ENCODE measurements at regions not wholly inside any gene's neighbourhood (a gene's known extent, or its start where the extent isn't known, plus 50 kb on each side); places are given as distances from the start of the nearest gene placed in this dataset.

GRCh38 chr6:26196846-26197635, 109.8 kb downstream of the HFE start:
- H3K4me3 ChIP-seq (ENCODE audit: low read depth in 1 of 2, low read length in 2 of 2), result peak overlapping the region; percentile 65 to 71
- H3K27ac ChIP-seq (ENCODE audit: low read depth in 2 of 2, low read length in 1 of 2), result peak overlapping the region; percentile 96 to 98
- H3K4me1 ChIP-seq (ENCODE audit: control insufficient read depth in 2 of 2, insufficient read depth in 2 of 2, low read length in 1 of 2), result no peaks in the 10 kb centered on the region
- WGBS, 2 donors, result 1 to 2% methylated on average over 51 of the region's 51 CpGs
- H3K27me3 ChIP-seq (ENCODE audit: control insufficient read depth in 1 of 2, insufficient read depth in 2 of 2, low read length in 2 of 2), result no peaks in the 10 kb centered on the region
- no peaks in the 10 kb centered on the region for H3K36me3 ChIP-seq (ENCODE audit: control insufficient read depth in 2 of 2, insufficient read depth in 2 of 2, low read length in 1 of 2)
- peaks cover 0 to 2% of the 10 kb centered on the region in 2 donors for H3K9me3 ChIP-seq (ENCODE audit: control insufficient read depth in 2 of 2, insufficient read depth in 1 of 2, low read depth in 1 of 2, low read length in 1 of 2)

GRCh38 chr6:26197636-26197932, 110.4 kb downstream of the HFE start:
- Histone ChIP-seq H3K4me1 (ENCODE audit: control insufficient read depth in 2 of 2, insufficient read depth in 2 of 2, low read length in 1 of 2) (no peaks in the 10 kb centered on the region), H3K4me3 (ENCODE audit: low read depth in 1 of 2, low read length in 2 of 2) (peak overlapping the region in 1 of 2 donors; percentile 65), H3K27me3 (ENCODE audit: control insufficient read depth in 1 of 2, insufficient read depth in 2 of 2, low read length in 2 of 2) (no peaks in the 10 kb centered on the region), H3K27ac (ENCODE audit: low read depth in 2 of 2, low read length in 1 of 2) (peak overlapping the region; percentile 31 to 96), H3K9me3 (ENCODE audit: control insufficient read depth in 2 of 2, insufficient read depth in 1 of 2, low read depth in 1 of 2, low read length in 1 of 2) (peaks cover 0 to 2% of the 10 kb centered on the region in 2 donors), H3K36me3 (ENCODE audit: control insufficient read depth in 2 of 2, insufficient read depth in 2 of 2, low read length in 1 of 2) (no peaks in the 10 kb centered on the region)

- no peaks in the 10 kb centered on the region for H3K36me3 ChIP-seq (ENCODE audit: control insufficient read depth in 2 of 2, insufficient read depth in 2 of 2, low read length in 1 of 2)
- H3K27ac ChIP-seq (ENCODE audit: low read depth in 2 of 2, low read length in 1 of 2), result peak overlapping the region; percentile 93 to 96
- 2 to 3% methylated on average over 26 of the region's 26 CpGs for WGBS, 2 donors
- peaks cover 0 to 2% of the 10 kb centered on the region in 2 donors for H3K9me3 ChIP-seq (ENCODE audit: control insufficient read depth in 2 of 2, insufficient read depth in 1 of 2, low read depth in 1 of 2, low read length in 1 of 2)
- no peaks in the 10 kb centered on the region for H3K27me3 ChIP-seq (ENCODE audit: control insufficient read depth in 1 of 2, insufficient read depth in 2 of 2, low read length in 2 of 2)
- H3K4me1 ChIP-seq (ENCODE audit: control insufficient read depth in 2 of 2, insufficient read depth in 2 of 2, low read length in 1 of 2), result no peaks in the 10 kb centered on the region
- peak overlapping the region; percentile 48 to 65 for H3K4me3 ChIP-seq (ENCODE audit: low read depth in 1 of 2, low read length in 2 of 2)
Observed at GRCh38 chr6:26197933-26198721, 110.9 kb downstream of the HFE start.

- WGBS, 2 donors, result 0 to 1% methylated on average over 12 of the region's 12 CpGs
- no peaks in the 10 kb centered on the region for H3K4me1 ChIP-seq (ENCODE audit: control insufficient read depth in 2 of 2, insufficient read depth in 2 of 2, low read length in 1 of 2)
- peaks cover 0 to 2% of the 10 kb centered on the region in 2 donors for H3K9me3 ChIP-seq (ENCODE audit: control insufficient read depth in 2 of 2, insufficient read depth in 1 of 2, low read depth in 1 of 2, low read length in 1 of 2)
- peak overlapping the region; percentile 55 to 65 for H3K4me3 ChIP-seq (ENCODE audit: low read depth in 1 of 2, low read length in 2 of 2)
- no peaks in the 10 kb centered on the region for H3K36me3 ChIP-seq (ENCODE audit: control insufficient read depth in 2 of 2, insufficient read depth in 2 of 2, low read length in 1 of 2)
- peak overlapping the region; percentile 96 to 99 for H3K27ac ChIP-seq (ENCODE audit: low read depth in 2 of 2, low read length in 1 of 2)
- no peaks in the 10 kb centered on the region for H3K27me3 ChIP-seq (ENCODE audit: control insufficient read depth in 1 of 2, insufficient read depth in 2 of 2, low read length in 2 of 2)
Observed at GRCh38 chr6:26198722-26199056, 111.5 kb downstream of the HFE start.

GRCh38 chr6:26199057-26199772, 112.0 kb downstream of the HFE start:
- Histone ChIP-seq H3K36me3 (ENCODE audit: control insufficient read depth in 2 of 2, insufficient read depth in 2 of 2, low read length in 1 of 2) (no peaks in the 10 kb centered on the region), H3K9me3 (ENCODE audit: control insufficient read depth in 2 of 2, insufficient read depth in 1 of 2, low read depth in 1 of 2, low read length in 1 of 2) (peaks cover 0 to 2% of the 10 kb centered on the region in 2 donors), H3K27ac (ENCODE audit: low read depth in 2 of 2, low read length in 1 of 2) (peak overlapping the region; percentile 96 to 99), H3K4me3 (ENCODE audit: low read depth in 1 of 2, low read length in 2 of 2) (peak overlapping the region; percentile 55 to 65), H3K27me3 (ENCODE audit: control insufficient read depth in 1 of 2, insufficient read depth in 2 of 2, low read length in 2 of 2) (no peaks in the 10 kb centered on the region), H3K4me1 (ENCODE audit: control insufficient read depth in 2 of 2, insufficient read depth in 2 of 2, low read length in 1 of 2) (no peaks in the 10 kb centered on the region)
- 1% methylated on average over 42 of the region's 42 CpGs for WGBS, 2 donors

- Histone ChIP-seq H3K9me3 (ENCODE audit: control insufficient read depth in 2 of 2, insufficient read depth in 1 of 2, low read depth in 1 of 2, low read length in 1 of 2) (peaks cover 0 to 2% of the 10 kb centered on the region in 2 donors), H3K4me1 (ENCODE audit: control insufficient read depth in 2 of 2, insufficient read depth in 2 of 2, low read length in 1 of 2) (no peaks in the 10 kb centered on the region), H3K4me3 (ENCODE audit: low read depth in 1 of 2, low read length in 2 of 2) (peak overlapping the region; percentile 37 to 65), H3K36me3 (ENCODE audit: control insufficient read depth in 2 of 2, insufficient read depth in 2 of 2, low read length in 1 of 2) (no peaks in the 10 kb centered on the region), H3K27ac (ENCODE audit: low read depth in 2 of 2, low read length in 1 of 2) (peak overlapping the region; percentile 84 to 96), H3K27me3 (ENCODE audit: control insufficient read depth in 1 of 2, insufficient read depth in 2 of 2, low read length in 2 of 2) (no peaks in the 10 kb centered on the region)
- 5% methylated on average over 20 of the region's 20 CpGs for WGBS, 2 donors
Observed at GRCh38 chr6:26199773-26200764, 112.8 kb downstream of the HFE start.

GRCh38 chr6:26200918-26201721, 113.9 kb downstream of the HFE start:
- no peak overlapping the region for H3K4me3 ChIP-seq (ENCODE audit: low read depth in 1 of 2, low read length in 2 of 2)
- H3K36me3 ChIP-seq (ENCODE audit: control insufficient read depth in 2 of 2, insufficient read depth in 2 of 2, low read length in 1 of 2), result no peaks in the 10 kb centered on the region
- WGBS, 2 donors, result 92 to 95% methylated on average over 16 of the region's 16 CpGs
- H3K27ac ChIP-seq (ENCODE audit: low read depth in 2 of 2, low read length in 1 of 2), result no peak overlapping the region
- no peaks in the 10 kb centered on the region for H3K27me3 ChIP-seq (ENCODE audit: control insufficient read depth in 1 of 2, insufficient read depth in 2 of 2, low read length in 2 of 2)
- no peaks in the 10 kb centered on the region for H3K4me1 ChIP-seq (ENCODE audit: control insufficient read depth in 2 of 2, insufficient read depth in 2 of 2, low read length in 1 of 2)
- peaks cover 0 to 2% of the 10 kb centered on the region in 2 donors for H3K9me3 ChIP-seq (ENCODE audit: control insufficient read depth in 2 of 2, insufficient read depth in 1 of 2, low read depth in 1 of 2, low read length in 1 of 2)

- Histone ChIP-seq H3K27me3 (ENCODE audit: control insufficient read depth in 1 of 2, insufficient read depth in 2 of 2, low read length in 2 of 2) (no peaks in the 10 kb centered on the region), H3K36me3 (ENCODE audit: control insufficient read depth in 2 of 2, insufficient read depth in 2 of 2, low read length in 1 of 2) (no peaks in the 10 kb centered on the region), H3K4me1 (ENCODE audit: control insufficient read depth in 2 of 2, insufficient read depth in 2 of 2, low read length in 1 of 2) (no peaks in the 10 kb centered on the region), H3K4me3 (ENCODE audit: low read depth in 1 of 2, low read length in 2 of 2) (no peak overlapping the region), H3K27ac (ENCODE audit: low read depth in 2 of 2, low read length in 1 of 2) (no peak overlapping the region), H3K9me3 (ENCODE audit: control insufficient read depth in 2 of 2, insufficient read depth in 1 of 2, low read depth in 1 of 2, low read length in 1 of 2) (no peaks in the 10 kb centered on the region)
- WGBS, 2 donors, result 87 to 92% methylated on average over 6 of the region's 6 CpGs
Observed at GRCh38 chr6:26202201-26202611, 115.0 kb downstream of the HFE start.
